ENCODE measurements at regions not wholly inside any gene's neighbourhood (a gene's known extent, or its start where the extent isn't known, plus 50 kb on each side); places are given as distances from the start of the nearest gene placed in this dataset.

DNA sequence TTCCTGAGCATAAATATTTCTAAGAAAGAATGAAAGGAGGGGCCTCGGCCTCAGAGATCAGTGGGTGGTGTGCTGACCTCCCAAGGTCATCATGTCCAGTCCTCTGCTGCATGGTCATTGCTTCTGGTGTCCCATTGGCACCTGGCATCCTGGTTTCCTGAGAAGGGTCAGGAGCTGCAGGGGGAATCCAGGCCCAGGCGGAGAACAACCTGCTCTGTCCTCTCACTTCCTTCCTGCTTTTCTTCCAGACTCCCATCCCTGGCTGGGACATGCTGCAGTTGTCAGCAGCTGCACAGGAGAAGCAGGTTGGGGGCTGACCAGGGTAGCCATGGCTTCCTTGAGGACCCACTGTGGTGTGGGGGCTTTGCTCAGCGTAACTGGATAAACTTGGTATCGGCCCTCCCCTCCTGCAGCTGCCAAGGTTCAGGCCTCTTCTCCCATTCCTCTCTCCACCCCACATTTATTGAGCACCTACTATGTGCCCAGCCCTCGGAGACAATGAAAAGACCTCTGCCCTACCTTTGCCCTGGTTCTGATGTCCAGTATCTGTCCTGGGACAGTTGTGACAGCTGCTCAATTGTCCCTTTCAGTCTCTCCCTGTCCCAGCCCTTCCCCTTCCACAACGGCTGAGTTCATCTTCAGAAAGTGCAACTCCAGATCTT lies 155.2 kb downstream of the CEBPB start:
- H3K23ac ChIP-seq (ENCODE audit: low read length in 2 of 2), result no peak overlapping the region
- peaks cover 8% of the 10 kb centered on the region for H3K4me1 ChIP-seq (ENCODE audit: control insufficient read depth, insufficient read depth, low read depth, low read length)
- 81% methylated on average over 6 of the region's 6 CpGs for WGBS
- peak overlapping the region; percentile 54 for H2BK120ac ChIP-seq (ENCODE audit: low read depth, low read length)
- H2AK5ac ChIP-seq (ENCODE audit: low read length, severe bottlenecking), result peak overlapping the region; percentile 34
- peak overlapping the region in 1 of 2 experiments; percentile 61 for H3K14ac ChIP-seq (ENCODE audit: low read length in 2 of 2)
- no peaks in the 10 kb centered on the region for H3K36me3 ChIP-seq (ENCODE audit: control insufficient read depth in 1 of 2, insufficient read depth in 2 of 2, low read depth in 1 of 2, low read length in 2 of 2)
- peak overlapping the region; percentile 75 to 80 for H3K4ac ChIP-seq (ENCODE audit: low read depth in 1 of 2, low read length in 2 of 2)
- H3K9ac ChIP-seq (ENCODE audit: low read length), result peak overlapping the region; percentile 60
- H2AFZ ChIP-seq (ENCODE audit: low read depth, low read length), result no peak overlapping the region
- no peaks in the 10 kb centered on the region for H3K9me3 ChIP-seq (ENCODE audit: control insufficient read depth, low read length)
- H2BK15ac ChIP-seq (ENCODE audit: low read depth, poor library complexity, severe bottlenecking), result peak overlapping the region; percentile 78
- peak overlapping the region; percentile 78 for H4K8ac ChIP-seq (ENCODE audit: low read length)
- H3K27ac ChIP-seq (ENCODE audit: low read length, poor library complexity, severe bottlenecking), result no peak overlapping the region
- H3K4me3 ChIP-seq (ENCODE audit: insufficient read depth in 1 of 2, low read depth in 1 of 2, low read length in 2 of 2), result peak overlapping the region in 1 of 2 experiments; percentile 49
- no peaks in the 10 kb centered on the region for H3K27me3 ChIP-seq (ENCODE audit: control insufficient read depth in 1 of 2, insufficient read depth in 1 of 2, low read length in 2 of 2)
- peak overlapping the region; percentile 96 to 97 for H2BK12ac ChIP-seq (ENCODE audit: low read length in 2 of 2)
- DNase-seq, result no peak
- H3K79me1 ChIP-seq (replicated peaks; ENCODE audit: low read length, poor library complexity, severe bottlenecking), result no peaks in the 10 kb centered on the region
- peak overlapping the region; percentile 94 for H3K18ac ChIP-seq (ENCODE audit: low read depth in 1 of 2, low read length in 2 of 2)
- H3K4me2 ChIP-seq (ENCODE audit: low read length, poor library complexity, severe bottlenecking), result no peak overlapping the region
- no peak overlapping the region for H2BK5ac ChIP-seq (ENCODE audit: low read depth, low read length, poor library complexity, severe bottlenecking)
- H4K91ac ChIP-seq (ENCODE audit: low read length), result peak overlapping the region; percentile 95

DNA sequence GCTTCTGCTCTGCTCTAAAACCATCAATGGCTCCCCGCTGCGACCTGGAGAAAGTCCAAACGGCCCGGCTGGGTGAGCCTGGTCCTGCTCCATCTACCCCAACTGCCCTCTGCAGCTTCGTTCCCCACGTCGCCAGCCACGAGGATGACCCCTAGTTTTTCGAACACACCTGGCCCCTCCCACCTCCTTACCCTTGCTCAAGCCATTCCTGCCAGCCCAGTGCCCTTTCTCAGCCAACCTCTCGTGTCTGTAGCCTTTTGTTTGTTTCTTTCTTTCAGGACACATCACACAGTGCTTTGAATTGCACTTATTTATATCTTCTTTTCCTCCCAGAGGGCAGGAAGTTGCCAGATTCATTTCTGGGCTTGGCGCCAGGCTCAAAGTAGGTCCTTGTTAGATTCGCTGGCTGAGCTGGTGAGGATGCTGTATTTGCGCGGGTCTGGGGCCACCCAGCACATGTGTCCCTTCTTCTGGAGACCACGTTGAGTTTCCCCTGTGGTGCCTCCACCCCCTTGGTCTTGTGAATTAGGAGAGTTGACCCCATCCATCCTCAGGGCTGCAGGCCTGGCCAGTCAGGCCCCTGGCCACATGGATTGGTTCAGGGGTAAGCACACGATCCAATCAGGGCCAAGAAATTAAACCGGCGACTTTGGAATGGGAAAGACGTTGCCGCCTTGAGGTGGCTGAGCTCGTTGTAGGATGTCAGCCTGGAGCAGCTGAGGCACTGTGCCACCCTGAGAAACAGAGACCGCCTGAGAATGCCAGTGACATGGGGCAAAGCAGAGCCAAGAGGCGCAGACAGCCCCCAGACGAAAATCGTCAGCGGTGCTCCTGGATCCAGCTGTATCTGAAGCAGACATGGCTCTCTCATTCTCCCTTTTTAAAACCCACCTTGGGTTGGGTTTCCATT lies 156.0 kb downstream of the CEBPB start:
- no peak overlapping the region for H3K4me2 ChIP-seq (ENCODE audit: low read length, poor library complexity, severe bottlenecking)
- H3K4ac ChIP-seq (ENCODE audit: low read depth in 1 of 2, low read length in 2 of 2), result peak overlapping the region; percentile 75 to 94
- no peak overlapping the region for H2BK5ac ChIP-seq (ENCODE audit: low read depth, low read length, poor library complexity, severe bottlenecking)
- DNase-seq, result peak; percentile 87
- no peaks in the 10 kb centered on the region for H3K79me1 ChIP-seq (replicated peaks; ENCODE audit: low read length, poor library complexity, severe bottlenecking)
- no peaks in the 10 kb centered on the region for H3K36me3 ChIP-seq (ENCODE audit: control insufficient read depth in 1 of 2, insufficient read depth in 2 of 2, low read depth in 1 of 2, low read length in 2 of 2)
- H3K4me1 ChIP-seq (ENCODE audit: control insufficient read depth, insufficient read depth, low read depth, low read length), result peaks cover 8% of the 10 kb centered on the region
- no peak overlapping the region for H3K14ac ChIP-seq (ENCODE audit: low read length in 2 of 2)
- H3K9ac ChIP-seq (ENCODE audit: low read length), result peak overlapping the region; percentile 60
- peak overlapping the region; percentile 50 for H2BK120ac ChIP-seq (ENCODE audit: low read depth, low read length)
- peak overlapping the region; percentile 73 for H2BK15ac ChIP-seq (ENCODE audit: low read depth, poor library complexity, severe bottlenecking)
- peak overlapping the region; percentile 78 for H4K8ac ChIP-seq (ENCODE audit: low read length)
- no peak overlapping the region for H3K27ac ChIP-seq (ENCODE audit: low read length, poor library complexity, severe bottlenecking)
- H4K91ac ChIP-seq (ENCODE audit: low read length), result peak overlapping the region; percentile 95
- no peaks in the 10 kb centered on the region for H3K27me3 ChIP-seq (ENCODE audit: control insufficient read depth in 1 of 2, insufficient read depth in 1 of 2, low read length in 2 of 2)
- peak overlapping the region in 1 of 2 experiments; percentile 49 for H3K4me3 ChIP-seq (ENCODE audit: insufficient read depth in 1 of 2, low read depth in 1 of 2, low read length in 2 of 2)
- H2BK12ac ChIP-seq (ENCODE audit: low read length in 2 of 2), result peak overlapping the region; percentile 96 to 97
- peak overlapping the region; percentile 34 for H2AK5ac ChIP-seq (ENCODE audit: low read length, severe bottlenecking)
- no peak overlapping the region for H2AFZ ChIP-seq (ENCODE audit: low read depth, low read length)
- H3K18ac ChIP-seq (ENCODE audit: low read depth in 1 of 2, low read length in 2 of 2), result peak overlapping the region; percentile 94
- H3K9me3 ChIP-seq (ENCODE audit: control insufficient read depth, low read length), result no peaks in the 10 kb centered on the region
- H3K23ac ChIP-seq (ENCODE audit: low read length in 2 of 2), result no peak overlapping the region
- 66% methylated on average over 26 of the region's 26 CpGs for WGBS

DNA sequence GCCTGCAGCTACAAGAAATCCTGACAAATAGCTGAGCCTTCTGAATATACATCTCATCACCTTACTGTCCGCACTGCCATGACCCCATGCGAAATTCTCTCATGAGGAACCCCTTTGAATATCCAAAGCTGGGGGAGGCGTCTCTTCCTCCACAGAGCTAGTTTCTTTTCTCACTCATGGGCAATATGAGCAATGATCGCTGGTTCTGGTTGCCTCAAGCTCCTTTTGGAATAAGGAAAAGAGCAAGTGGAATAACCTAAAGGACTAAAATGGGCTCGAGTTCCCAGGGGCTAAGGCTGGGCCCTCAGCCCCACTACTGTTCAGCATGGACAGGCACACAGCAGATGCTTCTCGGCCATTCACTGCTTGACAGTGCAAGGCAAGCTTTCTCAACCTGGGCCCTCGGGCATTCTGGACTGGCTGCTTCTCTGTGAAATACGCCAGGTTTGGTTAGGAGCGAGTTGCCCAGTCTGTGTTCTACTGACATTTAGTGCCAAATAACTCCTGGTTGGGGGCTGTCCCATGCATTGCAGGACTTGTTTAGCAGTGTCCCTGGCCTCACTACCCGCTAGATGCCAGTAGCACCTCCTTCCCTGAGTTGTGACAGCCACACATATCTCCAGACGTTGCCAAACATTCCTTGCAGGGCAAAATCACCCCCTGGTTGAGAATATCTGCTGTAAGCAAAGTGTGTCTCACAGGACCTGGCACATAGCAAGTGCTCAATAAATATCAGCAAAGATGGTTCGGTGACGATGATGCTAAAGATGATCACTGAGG lies 156.8 kb downstream of the CEBPB start:
- H3K36me3 ChIP-seq (ENCODE audit: control insufficient read depth in 1 of 2, insufficient read depth in 2 of 2, low read depth in 1 of 2, low read length in 2 of 2), result no peaks in the 10 kb centered on the region
- no peak overlapping the region for H3K4me2 ChIP-seq (ENCODE audit: low read length, poor library complexity, severe bottlenecking)
- H4K8ac ChIP-seq (ENCODE audit: low read length), result peak overlapping the region; percentile 16
- no peak overlapping the region for H2AK5ac ChIP-seq (ENCODE audit: low read length, severe bottlenecking)
- H2BK15ac ChIP-seq (ENCODE audit: low read depth, poor library complexity, severe bottlenecking), result no peak overlapping the region
- H3K9ac ChIP-seq (ENCODE audit: low read length), result no peak overlapping the region
- H3K27me3 ChIP-seq (ENCODE audit: control insufficient read depth in 1 of 2, insufficient read depth in 1 of 2, low read length in 2 of 2), result no peaks in the 10 kb centered on the region
- no peaks in the 10 kb centered on the region for H3K79me1 ChIP-seq (replicated peaks; ENCODE audit: low read length, poor library complexity, severe bottlenecking)
- no peaks in the 10 kb centered on the region for H3K9me3 ChIP-seq (ENCODE audit: control insufficient read depth, low read length)
- no peak overlapping the region for H3K4me3 ChIP-seq (ENCODE audit: insufficient read depth in 1 of 2, low read depth in 1 of 2, low read length in 2 of 2)
- peak overlapping the region; percentile 63 to 92 for H3K18ac ChIP-seq (ENCODE audit: low read depth in 1 of 2, low read length in 2 of 2)
- H3K14ac ChIP-seq (ENCODE audit: low read length in 2 of 2), result peak overlapping the region in 1 of 2 experiments; percentile 55
- H2AFZ ChIP-seq (ENCODE audit: low read depth, low read length), result no peak overlapping the region
- peaks cover 8% of the 10 kb centered on the region for H3K4me1 ChIP-seq (ENCODE audit: control insufficient read depth, insufficient read depth, low read depth, low read length)
- WGBS, result 84% methylated on average over 13 of the region's 13 CpGs
- peak overlapping the region; percentile 49 to 81 for H3K4ac ChIP-seq (ENCODE audit: low read depth in 1 of 2, low read length in 2 of 2)
- no peak overlapping the region for H3K27ac ChIP-seq (ENCODE audit: low read length, poor library complexity, severe bottlenecking)
- peak; percentile 25 for DNase-seq
- H4K91ac ChIP-seq (ENCODE audit: low read length), result peak overlapping the region; percentile 91
- peak overlapping the region; percentile 64 to 94 for H2BK12ac ChIP-seq (ENCODE audit: low read length in 2 of 2)
- no peak overlapping the region for H3K23ac ChIP-seq (ENCODE audit: low read length in 2 of 2)
- peak overlapping the region; percentile 50 for H2BK120ac ChIP-seq (ENCODE audit: low read depth, low read length)
- H2BK5ac ChIP-seq (ENCODE audit: low read depth, low read length, poor library complexity, severe bottlenecking), result no peak overlapping the region

Data from mesenchymal stem cell (in vitro differentiated cells and primary cell).